Embryonic facial prominence (tissue), 1 donor: ENCODE measurements at regions not wholly inside any gene's neighbourhood (a gene's known extent, or its start where the extent isn't known, plus 50 kb on each side); places are given as distances from the start of the nearest gene placed in this dataset.

Source experiments
- DNase-seq: peaks from one replicate; pipeline ENCODE4 v3.0.0-alpha.2; 2016; ENCODE audit errors: extremely low spot score

DNA sequence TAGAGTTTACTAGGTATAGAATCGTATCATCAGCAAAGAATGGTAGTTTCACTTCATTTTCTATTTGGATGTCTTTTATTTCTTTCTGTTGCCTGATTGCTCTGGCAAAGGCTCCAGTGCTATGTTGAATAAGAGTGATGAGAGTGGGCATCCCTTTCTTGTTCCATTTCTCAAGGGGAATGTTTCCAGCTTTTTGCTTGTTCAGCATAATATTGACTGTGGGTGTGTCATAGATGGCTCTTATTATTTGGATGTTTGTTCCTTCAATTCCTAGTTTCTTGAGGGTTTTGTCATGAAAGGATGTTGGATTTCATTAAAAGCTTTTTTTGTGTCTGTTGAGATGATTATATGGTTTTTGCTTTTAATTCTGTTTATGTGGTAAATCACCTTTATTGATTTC lies 1114.5 kb downstream of the RAPGEF2 start:
- DNase-seq: no peak

DNA sequence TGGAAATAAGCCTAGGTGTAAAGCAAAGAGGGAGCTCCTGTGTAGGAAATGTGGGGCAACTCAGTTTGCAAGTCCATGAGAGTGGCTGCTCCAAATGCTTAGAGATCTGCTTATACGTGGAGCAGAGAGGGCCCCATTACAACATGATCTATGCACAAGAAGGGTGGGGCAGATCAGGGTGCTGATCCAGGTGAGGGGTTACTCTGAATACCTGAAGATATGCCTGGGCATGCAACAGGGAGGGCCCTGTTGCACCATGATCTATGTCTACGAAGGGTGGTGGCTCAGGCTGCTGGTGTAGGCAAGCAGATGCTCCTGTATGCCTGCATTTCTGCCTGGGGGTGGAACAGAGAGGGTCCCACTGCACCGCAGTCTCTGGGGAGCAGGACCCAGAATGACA lies 1121.2 kb downstream of the RAPGEF2 start:
- DNase-seq: no peak

DNA sequence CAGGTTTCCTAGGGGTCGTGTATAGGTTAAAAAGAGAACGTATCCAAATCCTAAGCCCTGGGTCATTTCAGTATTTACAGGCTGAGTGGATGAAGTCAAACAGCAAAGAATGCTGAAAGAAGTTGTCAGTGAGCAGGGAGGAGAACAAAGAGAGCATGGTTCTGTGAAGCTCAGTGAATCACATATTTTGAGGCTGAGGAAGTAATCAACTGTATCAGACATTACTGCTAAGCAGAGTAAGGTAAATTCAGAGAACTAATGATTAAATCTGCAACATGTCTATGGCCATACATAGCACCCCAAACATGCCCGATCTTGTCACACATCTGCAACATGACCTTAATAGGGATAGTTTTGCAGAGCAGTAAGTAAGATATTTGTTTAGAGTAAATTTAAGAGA lies 1130.3 kb downstream of the RAPGEF2 start:
- DNase-seq: no peak

DNA sequence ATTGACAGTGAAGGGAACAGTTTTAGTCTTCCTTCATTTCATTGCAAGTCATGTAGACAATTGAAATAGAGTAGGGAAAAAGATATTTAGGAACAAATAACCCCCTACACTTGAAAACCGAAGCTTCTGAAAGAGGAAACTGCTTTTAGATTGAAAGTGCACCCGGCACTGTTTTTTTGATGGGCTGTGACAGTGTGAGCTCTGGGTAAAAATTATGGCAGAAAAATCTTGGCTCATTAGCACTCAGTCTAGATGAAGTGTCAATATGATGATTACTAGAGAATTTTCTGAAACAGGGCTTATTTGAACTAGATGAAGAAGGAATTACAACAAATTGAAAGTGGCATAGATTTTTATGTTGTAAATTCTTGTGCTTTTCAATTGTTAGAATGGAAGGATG lies 1132.4 kb downstream of the RAPGEF2 start:
- no peak for DNase-seq

DNA sequence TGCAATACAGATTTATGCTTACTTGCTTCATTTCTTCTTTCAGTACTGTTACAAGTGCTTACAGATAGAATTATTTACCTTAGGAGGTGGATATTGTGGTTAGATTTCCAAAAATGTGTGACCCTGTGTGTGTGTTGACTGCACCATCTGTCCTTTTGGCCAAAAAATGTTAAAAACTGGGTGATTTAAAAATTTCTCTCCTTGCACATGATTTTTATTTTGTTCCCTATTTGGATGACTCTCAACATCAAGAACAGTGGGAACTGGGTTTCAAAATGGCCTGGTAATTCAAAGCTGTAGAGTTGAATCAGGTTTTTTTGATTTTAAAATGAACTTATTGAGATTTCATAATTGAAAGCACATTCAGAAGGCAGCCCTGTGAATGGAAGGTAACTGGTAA lies 1132.9 kb downstream of the RAPGEF2 start:
- DNase-seq: no peak

DNA sequence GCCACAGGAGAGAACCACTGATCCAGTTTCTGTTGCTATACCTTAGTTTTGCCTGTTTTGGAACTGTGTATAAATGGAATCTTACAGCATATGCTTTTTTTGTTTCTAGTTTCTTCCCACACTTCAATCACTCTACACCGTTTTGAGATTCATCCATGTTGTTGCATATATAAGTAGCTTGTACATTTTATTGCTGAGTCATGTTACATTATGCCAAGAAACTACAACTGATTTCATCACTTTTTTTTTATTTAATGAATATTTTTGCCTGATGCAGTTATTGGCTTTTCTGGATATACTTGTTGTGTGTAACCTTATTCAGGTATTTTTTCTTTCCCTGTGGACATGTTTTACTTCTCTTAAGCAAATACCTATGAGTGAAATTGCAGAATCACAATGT lies 1135.9 kb downstream of the RAPGEF2 start:
- DNase-seq: no peak

DNA sequence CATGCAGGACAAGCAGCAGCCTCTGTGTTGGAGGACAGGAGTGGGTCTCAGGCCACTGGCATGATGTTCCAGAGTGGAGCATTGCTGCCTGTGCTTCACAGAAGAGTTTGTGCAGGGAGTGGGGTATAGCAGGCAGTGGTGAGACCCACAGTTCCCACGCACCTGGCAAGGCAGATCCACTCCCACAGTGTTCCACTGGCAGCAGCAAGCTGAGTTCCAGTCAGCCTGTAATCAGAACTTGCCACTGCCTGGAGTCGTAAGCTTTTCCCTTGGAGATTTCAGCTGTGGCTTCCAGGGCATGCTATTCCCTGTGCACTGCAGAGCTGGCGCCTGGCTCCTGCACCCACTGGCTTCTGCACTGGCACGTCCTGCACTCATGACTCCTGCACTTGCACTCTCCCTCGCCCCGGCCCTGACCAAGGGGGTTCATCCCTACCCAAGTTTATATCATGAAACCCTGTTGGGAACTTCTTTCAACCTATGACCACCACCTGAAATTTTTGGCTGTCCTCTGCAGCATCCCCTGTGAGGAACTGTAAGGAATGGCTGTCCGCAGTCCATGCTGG lies 1144.3 kb downstream of the RAPGEF2 start:
- no peak for DNase-seq

DNA sequence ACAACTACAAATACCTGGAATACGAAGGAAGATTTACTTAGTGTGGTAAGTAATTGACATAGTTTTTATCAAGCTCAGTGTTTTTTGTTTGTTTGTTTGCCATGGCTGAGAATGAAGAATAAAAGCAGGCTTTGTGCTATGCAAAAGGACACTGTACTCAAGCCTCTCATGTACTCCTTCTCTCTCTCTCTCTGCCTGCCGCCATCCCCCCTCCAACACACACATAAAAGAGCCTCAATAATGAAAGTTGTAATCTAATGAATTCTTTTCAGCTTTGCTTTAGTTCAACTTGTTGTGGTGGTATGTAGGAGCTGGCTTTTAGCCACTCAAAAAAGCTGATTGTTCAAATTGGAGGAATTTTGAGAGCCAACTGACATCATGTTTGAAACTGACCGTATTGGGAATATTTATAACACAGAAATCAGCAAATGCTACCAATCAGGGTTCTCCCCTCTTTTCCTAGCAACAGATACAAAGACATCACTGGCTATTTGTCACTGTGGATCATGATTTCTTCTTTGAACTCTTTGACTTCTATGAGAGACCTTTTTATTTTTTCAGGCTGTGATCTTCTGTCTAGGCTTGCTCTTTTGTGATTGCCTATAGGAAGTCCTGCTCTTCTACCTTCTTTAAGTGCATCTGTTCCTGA lies 1148.8 kb downstream of the RAPGEF2 start:
- DNase-seq: no peak

DNA sequence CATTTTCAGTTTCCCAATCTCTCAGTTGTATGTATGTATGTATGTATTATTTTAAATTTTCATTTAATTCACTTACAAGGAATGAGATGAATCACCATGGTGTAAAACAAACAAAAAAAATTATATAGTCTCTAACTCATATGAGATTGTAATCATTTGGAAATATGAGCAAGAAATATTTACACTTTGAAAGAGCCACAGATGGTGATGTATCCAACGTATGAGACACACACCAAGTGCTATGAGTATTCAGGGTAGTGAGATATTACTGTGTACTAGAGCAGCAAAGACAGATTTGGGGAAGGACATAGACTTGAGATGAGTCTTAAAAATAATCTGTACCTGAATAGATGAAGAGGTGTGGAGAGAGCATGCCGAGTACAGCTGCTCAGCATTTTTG lies 1154.4 kb downstream of the RAPGEF2 start:
- no peak for DNase-seq

DNA sequence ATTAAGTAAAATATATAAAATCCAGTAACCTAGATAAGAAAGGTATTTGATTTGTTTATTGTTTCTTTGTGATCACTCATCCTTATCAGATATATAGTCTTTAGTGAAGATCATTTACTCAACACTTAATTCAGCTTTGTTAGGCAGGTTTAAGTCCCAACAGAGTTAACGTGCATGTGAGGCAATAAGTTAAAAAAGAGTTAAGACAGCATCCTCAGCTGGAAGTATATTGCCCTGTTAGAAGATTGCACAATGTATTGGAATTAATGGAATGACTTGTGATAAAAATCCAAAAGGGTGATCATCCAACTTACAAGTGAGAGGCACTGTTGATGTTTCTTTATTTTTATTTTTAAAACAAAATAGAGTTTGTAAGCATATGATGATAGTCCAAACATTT lies 1162.1 kb downstream of the RAPGEF2 start:
- DNase-seq: no peak

DNA sequence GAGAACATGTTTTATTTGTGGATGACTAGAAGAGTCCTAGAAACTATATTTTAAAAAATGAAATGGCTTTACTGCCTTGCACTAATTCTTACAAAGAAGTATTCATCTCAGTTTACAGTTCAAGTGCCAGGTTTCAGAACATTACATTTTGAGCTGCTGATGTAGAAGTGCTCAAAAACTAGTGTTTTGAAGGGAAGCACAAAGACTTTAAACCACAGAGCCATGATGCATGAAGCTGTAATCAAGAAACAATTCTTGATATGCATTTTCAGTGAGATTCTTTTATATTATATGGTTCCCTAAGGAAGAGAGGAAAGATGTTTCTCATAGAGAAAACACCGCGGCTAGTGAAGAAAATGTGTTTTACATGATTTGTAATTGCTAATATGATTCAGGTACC lies 1163.0 kb downstream of the RAPGEF2 start:
- no peak for DNase-seq

DNA sequence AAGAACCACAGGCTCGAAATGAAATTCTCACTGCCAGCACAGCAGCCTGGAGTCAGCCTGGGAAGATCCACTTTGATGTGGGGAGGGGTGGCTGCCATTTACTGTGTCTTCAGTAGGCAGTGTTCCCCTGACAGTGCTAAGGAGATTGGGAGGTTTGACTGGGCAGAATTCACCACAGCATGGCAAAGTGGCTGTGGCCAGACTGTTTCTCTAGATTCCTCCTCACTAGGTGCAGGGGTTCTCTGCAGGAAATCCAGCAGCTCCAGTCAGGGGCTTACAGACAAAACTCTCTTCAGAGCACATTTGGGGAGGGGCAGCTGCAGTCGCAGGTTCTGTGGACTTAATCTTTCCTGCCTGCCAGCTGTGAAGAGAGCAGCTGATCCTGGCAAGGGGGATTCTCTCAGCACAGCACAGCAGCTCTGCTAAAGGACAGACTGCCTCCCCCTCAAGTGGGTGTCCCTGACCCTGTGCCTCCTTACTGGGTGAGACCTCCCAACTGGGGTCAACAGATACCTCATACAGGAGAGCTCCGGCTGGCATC lies 1174.0 kb downstream of the RAPGEF2 start:
- DNase-seq: no peak

DNA sequence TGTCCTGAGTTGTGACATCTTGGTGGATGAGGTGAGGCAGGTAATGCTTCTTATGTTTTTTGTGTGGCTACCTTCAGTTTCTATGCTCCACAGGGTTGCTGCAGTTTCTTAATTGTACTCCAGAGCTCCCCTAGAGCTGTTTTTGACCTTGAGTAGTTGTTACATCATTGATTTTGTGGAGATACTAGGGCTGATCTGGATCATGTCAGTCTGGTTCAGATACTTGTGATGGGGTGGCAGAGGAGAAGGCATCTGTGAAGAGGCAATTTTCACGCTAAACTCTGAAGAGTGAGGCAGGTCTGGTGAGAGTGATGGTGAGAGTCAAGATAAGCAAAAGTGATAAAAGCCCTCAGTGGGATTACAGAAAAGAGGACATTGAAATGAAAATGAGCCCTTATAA lies 1180.2 kb downstream of the RAPGEF2 start:
- DNase-seq: no peak

DNA sequence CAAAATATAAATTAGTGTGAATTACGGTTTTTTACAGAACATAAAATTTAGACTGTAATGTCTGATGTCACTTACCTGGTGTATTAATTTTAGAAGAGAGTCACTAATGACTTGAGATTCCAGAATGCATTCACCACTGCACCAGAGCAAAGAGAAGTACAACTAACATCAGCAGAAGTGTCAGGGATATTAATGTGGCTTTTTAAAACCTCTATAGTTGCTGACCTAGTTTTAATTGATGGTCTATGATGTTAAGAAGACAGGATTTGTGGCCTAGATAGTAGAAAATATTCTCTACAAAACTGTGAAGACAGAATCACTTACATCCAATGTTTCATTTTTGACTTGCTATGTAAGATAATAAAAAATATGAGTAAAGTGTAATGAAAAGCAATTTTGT lies 1181.6 kb downstream of the RAPGEF2 start:
- DNase-seq: no peak

DNA sequence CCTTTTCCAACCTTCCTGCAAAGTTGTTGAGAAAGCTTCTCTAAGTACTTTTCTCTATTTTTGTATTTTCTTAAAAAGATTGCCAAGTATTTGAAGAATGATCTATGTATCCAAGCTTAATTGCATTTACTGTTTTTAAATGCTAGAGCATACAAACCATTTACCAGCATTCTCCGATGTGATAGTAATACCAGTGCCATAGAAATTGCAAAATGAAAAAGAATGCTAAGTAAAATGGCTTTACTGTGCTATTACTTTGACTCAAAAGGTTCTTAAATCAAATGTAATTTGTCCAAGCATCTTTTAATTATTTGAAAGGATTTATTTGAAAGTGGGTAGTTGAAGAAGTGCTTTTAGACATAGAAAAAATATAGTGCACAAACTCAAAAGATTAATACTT lies 1183.2 kb downstream of the RAPGEF2 start:
- DNase-seq: no peak

DNA sequence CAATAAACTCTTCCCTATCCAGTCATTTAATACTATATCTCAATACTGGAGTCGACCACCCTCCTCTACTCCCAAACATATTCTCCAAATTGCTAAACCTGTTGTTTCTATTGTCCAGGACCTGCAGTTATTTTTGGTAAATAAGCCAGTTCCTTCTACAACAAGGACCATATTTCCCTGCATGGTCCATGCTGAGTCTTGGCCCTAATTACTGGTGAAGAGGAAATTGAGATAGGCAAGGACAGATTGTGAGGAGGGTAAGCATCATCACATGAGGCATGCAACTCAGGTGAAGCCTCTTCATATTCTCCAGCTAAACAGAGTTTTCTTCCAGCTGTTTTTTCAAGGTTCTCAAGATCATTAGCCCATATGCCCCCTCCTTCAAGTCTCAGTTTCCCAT lies 1193.6 kb downstream of the RAPGEF2 start:
- no peak for DNase-seq

DNA sequence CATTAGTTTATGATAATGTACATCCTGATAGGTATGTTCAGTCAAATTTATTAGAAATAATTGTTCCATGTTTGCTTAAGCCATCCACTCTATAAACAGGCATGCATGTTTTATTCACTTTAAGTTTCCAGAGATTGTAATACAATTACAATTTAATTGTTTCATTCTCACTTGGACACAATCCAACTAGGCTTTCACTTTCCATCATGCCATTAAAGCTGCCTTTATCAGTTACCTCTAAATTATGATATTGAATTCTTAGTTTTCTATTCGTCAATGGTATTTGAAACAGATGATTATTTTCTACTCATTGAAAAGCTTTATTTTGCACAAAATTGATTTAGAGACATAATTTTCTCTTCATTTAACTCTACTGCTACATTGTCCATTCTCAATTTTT lies 1196.3 kb downstream of the RAPGEF2 start:
- DNase-seq: no peak

DNA sequence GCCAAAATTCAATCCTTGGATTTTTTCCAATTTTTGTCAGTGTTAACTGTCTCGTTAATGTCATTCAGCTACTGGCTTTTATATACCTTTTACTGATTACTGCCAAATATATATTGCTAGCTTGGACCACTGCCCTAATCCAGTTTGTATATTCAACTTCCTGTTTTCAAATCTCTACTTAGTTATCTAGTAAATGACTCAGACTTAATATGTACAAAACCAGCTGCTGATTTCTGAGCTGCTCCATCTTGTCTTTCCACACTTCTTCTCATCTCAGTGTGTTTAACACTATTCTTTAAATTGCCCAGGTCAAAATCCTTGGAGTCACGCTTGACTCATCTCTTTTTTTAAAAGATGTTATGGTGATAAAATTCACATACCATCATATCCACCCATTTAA lies 1196.7 kb downstream of the RAPGEF2 start:
- DNase-seq: no peak

DNA sequence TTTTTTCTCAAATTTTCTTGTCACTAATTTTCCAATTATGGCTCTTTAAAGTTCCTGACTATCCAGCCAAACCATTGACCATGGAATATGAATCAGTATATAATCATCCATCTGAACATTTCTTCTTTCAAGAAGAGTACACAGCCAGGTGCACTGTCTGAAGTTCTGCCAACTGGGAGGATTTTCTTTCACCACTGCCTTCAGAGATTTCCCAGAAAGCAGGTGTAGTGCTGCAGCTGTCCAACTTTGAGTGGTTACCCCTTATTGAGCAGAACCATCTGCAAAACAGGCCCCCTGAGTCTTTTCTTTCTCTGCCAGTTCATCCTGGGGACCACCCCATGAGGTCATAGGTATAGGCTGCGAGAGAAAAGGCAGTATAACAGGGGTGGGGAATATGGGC lies 1213.2 kb downstream of the RAPGEF2 start:
- DNase-seq: no peak

DNA sequence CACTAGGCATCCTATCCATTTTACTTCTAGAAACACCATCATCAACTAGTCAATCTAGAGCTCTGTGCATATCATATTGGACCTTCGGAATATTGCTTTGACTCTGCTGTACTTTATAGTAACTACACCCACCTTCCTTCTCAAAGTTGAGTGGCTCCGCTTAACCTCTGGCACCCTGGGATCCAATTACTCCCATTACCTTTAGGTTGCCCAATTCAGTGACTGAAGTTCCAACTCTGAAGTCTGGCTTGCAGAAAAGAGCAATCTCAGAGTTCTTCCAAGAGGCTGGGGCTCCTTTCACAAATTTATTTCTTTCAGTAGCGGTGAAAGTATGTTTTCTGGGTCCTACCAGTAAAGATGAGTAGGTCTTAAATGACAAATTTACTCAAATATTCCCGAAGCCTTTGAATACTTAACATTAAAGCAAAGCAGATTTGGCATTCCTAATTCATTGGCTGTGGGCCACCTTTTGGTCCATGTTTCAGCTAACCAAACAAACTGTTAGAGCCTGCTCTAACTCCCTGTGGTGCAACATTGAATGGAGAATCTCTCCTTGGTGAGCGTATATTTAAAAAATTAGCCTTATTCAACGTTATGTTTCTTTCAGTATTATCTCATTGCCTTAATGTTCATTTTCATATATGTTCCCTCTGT lies 1215.8 kb downstream of the RAPGEF2 start:
- no peak for DNase-seq

DNA sequence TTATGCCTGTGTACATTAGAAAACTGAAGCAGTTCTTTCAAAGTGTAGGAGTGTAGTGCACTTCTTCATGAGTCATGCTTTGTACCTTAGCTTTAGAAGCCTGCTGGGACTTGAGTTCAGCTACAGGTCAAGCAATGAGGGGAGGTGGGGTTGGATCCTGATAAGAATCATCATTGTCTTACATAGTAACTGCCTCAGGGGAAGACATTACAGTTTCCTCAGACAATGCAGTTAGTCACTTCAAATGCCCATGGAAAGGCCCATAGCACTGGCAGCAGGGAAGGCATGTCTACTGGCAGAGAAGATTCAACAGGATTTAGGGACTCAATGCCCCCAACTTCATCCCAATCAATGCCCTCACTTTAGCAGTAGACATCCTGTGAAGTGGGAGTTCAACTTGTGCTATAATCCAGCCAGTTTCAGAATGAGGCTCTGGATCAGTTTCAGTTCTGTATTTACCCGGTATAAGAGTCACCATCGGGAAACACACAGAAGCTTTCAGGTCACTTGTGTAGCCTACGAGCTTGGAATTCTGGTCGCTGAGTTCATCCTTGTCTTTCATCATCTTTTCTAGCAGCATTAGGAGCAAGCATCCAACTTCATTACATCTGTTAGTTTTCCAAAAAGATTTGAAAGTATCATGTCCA lies 1216.5 kb downstream of the RAPGEF2 start:
- DNase-seq: no peak

DNA sequence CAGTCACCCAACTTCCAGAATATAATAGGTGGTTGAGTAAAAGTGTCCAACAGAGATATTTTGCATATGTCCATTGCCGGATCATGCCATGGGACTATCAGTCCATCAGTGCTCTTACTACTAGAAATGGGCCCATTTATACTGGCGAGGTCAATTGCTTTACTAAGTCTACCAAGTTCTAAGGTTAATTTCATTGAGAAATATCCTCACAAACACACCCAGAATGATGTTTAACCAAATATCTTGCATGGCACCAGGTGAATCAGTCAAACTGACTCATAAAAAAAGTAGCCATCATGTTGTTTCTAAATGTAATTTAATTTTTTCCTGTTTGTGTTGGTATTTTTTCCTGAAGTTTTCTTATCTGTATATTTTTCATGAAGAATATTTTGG lies 1217.0 kb downstream of the RAPGEF2 start:
- no peak for DNase-seq

DNA sequence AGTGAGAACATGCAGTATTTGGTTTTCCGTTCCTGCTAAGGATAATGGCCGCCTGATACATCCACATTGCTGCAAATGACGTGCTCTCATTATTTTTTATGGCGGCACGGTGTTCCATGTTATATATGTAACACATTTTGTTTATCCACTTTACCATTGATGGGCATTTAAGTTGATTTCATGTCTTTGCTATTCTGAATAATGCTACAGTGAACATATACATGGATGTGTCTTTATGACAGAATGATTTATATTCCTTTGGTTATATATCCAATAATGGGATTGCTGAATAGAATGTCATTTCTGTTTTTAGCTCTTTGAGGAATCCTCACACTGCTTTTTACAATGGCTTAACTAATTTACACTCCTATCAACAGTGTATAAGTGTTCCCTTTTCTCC lies 1223.2 kb downstream of the RAPGEF2 start:
- no peak for DNase-seq
